ENCODE measurements at regions not wholly inside any gene's neighbourhood (a gene's known extent, or its start where the extent isn't known, plus 50 kb on each side); places are given as distances from the start of the nearest gene placed in this dataset.

DNA sequence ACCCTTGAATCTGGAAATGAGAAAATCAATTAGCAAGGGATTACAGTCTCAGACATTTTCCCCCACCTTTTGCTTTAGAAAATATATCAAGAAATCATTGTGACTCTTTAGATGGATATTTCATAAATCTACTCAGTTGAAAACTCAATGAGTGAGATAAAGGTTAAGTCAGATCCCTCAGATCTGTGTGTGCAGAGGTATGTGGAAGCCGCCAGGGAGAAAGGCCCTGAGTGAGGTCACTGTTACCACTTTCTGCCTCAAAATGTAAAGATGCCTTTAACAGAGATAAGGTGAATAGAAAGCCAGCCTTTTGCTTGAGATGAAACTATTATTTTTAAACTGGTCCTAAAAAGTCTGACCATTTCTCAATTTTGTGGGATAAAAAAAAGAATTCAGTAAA is 225.6 kb upstream of the HES1 start:
- no peak for TF ChIP-seq POLR2A (IDR thresholded peaks at IDR 0.05)
- TF ChIP-seq, protein P1, sequence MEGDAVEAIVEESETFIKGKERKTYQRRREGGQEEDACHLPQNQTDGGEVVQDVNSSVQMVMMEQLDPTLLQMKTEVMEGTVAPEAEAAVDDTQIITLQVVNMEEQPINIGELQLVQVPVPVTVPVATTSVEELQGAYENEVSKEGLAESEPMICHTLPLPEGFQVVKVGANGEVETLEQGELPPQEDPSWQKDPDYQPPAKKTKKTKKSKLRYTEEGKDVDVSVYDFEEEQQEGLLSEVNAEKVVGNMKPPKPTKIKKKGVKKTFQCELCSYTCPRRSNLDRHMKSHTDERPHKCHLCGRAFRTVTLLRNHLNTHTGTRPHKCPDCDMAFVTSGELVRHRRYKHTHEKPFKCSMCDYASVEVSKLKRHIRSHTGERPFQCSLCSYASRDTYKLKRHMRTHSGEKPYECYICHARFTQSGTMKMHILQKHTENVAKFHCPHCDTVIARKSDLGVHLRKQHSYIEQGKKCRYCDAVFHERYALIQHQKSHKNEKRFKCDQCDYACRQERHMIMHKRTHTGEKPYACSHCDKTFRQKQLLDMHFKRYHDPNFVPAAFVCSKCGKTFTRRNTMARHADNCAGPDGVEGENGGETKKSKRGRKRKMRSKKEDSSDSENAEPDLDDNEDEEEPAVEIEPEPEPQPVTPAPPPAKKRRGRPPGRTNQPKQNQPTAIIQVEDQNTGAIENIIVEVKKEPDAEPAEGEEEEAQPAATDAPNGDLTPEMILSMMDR (IDR thresholded peaks at IDR 0.05) = no peak

Data from prostate gland (tissue), 2 donors.